ENCODE measurements at regions not wholly inside any gene's neighbourhood (a gene's known extent, or its start where the extent isn't known, plus 50 kb on each side); places are given as distances from the start of the nearest gene placed in this dataset.
A peak's percentile ranks its signal among the peaks of the same experiment; 100 is the strongest.

- peak; percentile 68 for DNase-seq
These were observed 68.4 kb upstream of the CTDP1 start for GRCh38 chr18:79611040-79611681.

GRCh38 chr18:79612291-79613108 is 67.1 kb upstream of the CTDP1 start:
- DNase-seq: no peak

- no peak for DNase-seq
These were observed 66.2 kb upstream of the CTDP1 start for GRCh38 chr18:79613186-79613931.

GRCh38 chr18:79614211-79614955 is 65.2 kb upstream of the CTDP1 start:
- no peak for DNase-seq

DNA sequence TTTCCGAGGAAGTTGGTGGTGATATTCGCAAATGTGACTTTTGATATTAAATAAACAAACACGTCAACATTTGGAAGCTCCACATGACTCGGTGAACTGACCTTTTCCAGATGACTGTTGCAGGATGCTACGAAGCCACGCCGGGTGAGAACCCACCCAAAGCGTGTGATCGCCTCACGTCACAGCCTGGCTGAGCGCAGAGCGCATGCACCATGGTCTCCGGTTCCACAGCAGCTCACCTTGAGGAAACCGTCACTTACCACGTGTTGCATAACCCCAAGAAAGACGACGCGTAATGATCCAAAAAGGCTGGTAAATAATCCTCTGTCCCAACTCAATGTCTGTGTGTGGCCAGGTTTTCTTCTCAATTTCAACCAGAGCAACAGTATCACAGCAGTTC is 64.5 kb upstream of the CTDP1 start:
- DNase-seq: no peak

DNA sequence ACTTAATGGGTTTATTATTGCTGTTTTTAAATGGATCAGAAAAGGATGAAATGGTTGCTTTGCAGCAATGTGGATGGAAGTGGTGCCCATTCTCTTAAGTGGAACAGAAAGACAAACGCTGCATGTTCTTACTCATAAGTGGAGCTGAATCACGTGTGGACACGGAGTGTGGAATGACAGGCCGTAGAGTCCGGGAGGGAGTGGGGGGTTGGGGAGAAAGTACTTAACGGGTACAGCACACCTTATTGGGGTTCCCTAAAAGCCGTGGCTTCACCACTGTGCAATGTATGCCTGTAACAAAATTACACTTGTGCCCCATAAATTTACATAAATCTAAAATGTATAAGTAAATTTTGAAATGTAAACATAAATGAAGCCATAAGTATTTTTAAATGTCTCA is 64.0 kb upstream of the CTDP1 start:
- DNase-seq: no peak

DNA sequence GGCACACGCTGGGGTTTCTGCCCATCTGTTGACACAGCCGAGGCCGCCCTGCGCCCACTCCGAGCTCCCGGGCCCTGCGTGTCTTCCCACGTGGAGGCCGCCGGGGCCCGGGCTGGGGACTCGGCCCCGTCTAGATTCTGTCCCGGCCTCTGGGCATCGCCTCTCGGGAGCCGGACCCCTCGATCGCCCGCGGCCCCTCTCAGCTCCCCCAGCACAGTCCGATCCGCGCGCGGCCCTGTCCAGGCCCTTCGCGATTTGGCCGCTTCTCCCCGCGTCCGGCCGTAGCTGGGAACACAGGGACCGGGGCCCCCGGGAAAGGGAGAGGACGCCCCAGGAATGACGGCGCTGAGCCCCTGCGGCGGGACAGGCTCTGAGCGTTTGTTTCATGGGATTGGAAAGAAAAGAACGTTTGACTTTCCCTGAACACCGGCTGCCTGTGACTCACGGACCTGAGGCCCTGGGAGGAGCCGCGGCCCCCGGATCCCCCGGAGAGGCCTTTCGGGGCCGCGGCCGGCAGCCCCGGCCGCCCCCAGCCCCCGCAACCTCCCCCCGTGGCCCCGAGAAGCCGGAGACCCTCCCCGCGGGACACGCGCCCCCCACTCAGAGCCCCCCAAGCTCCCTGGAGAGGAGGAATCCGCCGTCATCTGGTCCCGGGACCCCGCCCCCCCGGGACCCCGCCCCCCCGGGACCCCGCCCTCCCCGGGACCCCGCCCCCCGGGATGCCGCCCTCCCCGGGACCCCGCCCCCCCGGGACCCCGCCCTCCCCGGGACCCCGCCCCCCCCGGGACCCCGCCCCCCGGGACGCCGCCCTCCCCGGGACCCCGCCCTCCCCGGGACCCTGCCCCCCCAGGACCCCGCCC is 62.7 kb upstream of the CTDP1 start:
- DNase-seq: peak; percentile 13

DNA sequence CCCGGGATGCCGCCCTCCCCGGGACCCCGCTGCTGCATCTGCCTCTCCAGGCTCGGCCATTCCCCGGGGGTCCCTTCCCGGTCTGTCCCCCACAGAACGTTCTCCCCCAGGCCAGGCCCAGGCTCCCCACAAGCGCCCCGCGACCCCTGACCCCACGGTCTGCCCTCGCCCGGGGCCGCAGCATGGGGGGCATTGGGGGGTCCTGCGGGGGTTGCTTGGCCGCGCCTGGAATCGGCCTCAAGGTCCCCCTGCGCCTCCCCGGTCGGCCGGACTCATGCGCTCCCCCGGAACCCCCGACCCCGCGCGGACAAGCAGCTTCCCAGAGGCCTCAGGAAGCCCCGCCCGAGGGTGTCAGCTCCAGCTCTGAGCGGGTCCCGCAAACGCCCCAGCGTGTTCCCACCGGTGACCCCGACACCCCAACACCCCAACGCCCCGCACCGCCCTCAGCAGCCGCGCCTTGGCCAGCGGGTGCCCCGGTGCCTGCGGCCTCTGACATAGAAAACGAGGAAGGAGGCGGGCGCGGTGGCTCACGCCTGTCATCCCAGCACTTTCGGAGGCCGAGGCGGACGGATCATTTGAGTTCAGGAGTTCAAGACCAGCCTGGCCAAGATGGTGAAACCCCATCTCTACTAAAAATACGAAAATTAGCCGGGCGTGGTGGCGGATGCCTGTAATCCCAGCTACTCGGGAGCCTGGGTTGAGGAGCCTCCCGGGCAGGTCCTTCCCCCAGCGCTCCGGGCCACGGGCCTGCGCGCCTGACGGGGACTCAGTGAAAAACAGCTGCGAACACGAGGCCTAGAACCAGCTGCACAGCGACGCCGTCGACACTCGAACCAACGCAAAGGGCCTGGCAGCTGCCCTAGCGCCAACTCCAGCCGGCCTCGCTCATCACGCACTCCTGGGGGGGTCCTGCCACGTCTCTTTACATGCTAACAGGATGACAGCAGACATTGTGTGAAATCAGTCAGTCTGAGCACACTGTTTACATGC is 61.8 kb upstream of the CTDP1 start:
- no peak for DNase-seq

DNA sequence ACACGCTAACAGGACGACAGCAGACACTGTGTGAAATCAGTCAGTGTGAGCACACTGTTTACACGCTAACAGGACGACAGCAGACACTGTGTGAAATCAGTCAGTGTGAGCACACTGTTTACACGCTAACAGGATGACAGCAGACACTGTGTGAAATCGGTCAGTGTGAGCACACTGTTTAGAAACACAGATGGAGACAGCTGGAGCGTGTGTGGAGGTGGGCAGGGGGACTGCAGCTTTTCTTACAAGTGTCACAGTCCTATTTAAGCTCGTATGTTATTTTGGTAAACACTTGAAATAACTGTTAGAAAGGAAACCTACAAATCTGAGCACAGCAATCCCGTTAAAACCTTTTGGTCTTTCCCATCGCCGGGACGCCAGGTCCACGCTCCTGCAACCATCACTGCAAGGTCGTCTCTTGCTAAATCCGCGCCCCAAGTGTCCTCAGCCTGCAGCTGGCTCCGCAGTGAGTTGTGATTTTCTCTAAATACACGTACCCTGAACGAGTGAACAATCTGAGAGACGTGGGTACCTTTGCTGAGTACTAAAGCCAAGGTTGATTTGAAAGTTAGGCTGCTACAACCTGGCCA is 58.9 kb upstream of the CTDP1 start:
- DNase-seq: no peak

DNA sequence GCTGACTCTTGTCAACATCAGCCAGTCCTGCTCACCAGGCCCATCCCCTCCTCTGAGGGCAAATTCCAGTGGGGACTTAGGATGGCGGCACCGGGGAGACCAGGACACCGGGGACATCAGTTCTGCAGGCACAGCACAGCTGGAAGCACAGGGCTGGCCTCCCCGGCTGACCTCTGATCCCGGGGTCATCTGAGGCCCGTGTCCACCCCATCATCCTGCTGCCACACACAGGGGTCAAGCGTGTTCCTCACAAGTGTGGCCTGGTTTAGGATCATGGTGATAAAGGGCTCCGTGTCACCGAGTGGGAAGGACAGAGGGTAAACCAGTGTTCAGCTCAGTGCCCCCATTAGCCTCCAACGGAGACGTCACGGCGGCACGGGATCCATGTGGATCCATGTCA is 58.1 kb upstream of the CTDP1 start:
- no peak for DNase-seq

GRCh38 chr18:79622004-79622403 is 57.6 kb upstream of the CTDP1 start:
- DNase-seq: no peak

GRCh38 chr18:79624356-79625170 is 55.0 kb upstream of the CTDP1 start:
- no peak for DNase-seq

GRCh38 chr18:79625195-79625923 is 54.2 kb upstream of the CTDP1 start:
- no peak for DNase-seq

DNA sequence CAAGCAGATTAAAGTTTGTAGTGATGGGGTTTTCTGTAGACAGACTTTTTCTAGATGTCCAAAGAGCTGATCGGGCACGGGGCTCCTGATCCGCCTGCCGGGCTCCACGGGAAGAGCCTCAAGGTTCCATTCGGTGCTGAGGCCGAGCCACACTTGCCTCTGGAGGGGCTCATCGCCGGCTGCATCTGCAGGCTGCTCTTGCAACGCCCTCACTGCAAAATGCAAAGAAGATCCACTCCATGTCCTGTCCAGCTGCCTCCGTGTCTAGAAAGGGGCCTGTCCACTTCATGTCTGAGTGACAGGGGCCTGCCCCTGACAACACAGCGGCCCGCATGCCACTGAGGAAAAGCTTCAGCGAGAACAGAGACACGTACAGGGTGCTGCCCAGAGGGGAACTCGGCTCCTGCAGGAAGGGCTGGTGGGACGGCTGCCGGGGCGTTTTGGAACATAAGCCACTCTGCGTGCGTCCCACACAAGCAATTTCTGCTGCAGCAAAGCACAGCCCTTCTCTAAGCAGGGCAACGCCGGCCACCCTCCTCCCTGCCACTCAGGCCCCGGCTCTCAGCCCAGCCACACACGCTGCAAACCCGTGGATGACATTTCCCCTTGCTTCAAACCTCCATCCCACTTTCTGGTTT is 53.6 kb upstream of the CTDP1 start:
- DNase-seq: no peak

DNA sequence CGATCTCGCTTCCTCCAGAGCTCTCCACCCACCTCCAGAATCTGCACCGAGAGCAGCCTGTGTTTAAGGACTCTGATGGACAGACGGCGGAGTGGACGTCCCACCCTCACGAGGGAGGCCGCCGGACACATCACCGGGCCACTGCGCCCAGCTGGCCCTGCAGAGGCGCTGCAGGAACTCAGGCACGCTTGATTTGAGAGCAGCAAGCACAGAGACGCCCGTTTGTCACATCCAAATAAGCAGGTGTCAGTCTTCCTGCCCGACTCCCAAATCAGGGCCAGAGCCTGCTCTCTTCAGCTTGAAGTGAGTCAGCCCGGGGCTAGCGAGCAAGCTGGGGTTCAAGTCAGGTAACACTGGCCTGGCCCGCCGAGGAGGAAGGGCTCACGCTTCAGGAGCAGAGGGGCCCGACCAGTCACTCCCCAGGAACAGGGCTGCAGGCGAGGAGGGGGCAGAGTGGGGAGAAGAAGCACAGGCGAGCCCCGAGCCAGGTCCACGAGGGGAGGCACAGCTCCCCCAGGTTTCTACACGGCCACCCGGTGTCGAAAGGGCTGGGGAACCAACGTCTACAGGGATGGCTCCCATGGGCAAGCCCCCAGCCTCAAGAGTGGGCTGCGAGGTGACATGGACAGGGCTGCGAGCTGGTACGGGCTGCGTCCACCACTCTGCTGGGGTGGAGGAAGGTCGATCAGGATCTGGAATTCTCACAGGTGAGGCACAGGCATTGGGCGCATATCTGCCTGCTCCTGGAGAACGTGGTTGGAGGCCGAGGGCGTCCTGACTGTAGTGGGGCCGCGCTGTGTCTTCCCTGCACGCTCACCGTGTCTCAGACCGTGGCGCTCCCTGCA is 52.5 kb upstream of the CTDP1 start:
- no peak for DNase-seq

DNA sequence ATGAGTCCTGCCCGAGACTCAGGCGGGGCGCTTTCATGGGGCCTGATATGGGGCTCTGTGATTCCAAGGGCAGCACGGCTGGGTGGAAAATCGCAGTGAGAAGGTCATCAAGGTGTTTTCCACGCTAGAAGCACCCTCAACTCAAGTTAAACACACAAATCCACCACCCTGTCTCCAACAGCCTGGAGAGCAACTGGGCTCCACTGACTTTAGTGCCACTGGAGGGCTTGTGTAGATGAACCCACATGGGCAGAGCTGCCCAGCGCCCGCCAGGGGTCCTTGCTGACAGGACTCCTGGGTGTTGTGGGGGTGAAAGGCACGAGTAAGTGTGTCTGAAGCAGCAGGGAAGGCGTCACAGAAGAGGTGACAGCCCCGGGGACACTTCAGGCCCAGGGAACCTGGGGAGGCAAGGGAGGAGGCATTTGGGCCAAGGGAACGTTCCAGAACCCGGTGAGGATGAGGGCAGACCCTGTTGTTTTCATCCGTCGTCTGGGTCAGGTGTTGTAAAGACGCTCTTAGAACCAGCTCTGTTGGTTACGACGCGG is 51.8 kb upstream of the CTDP1 start:
- DNase-seq: no peak

Data from EL (cell line).